Gastroesophageal sphincter (tissue), 3 donors: ENCODE measurements at regions not wholly inside any gene's neighbourhood (a gene's known extent, or its start where the extent isn't known, plus 50 kb on each side); places are given as distances from the start of the nearest gene placed in this dataset.

Source experiments
- CTCF ChIP-seq, 4 experiments: fragments of 200-600 bp in 2 of 4; fragments of 450-650 bp in 2 of 4; sonication (generic) in 1 of 4; IDR thresholded peaks; one replicate each; pipeline ENCODE4 v1.5.1; 2017 to 2019; ENCODE audit warnings: antibody characterized with exemption in 4 of 4, mild to moderate bottlenecking in 2 of 4, moderate library complexity in 2 of 4
- POLR2A ChIP-seq, 2 donors: fragments of 450-650 bp; IDR thresholded peaks; one replicate each; pipeline ENCODE4 v1.6.1; 2017; ENCODE audit warnings: antibody characterized with exemption in 2 of 2, mild to moderate bottlenecking in 2 of 2, moderate library complexity in 1 of 2
- POLR2AphosphoS5 ChIP-seq: sonication (generic); formaldehyde crosslinking; IDR thresholded peaks from one replicate; pipeline ENCODE4 v1.6.1; 2017; ENCODE audit warnings: antibody characterized with exemption

DNA sequence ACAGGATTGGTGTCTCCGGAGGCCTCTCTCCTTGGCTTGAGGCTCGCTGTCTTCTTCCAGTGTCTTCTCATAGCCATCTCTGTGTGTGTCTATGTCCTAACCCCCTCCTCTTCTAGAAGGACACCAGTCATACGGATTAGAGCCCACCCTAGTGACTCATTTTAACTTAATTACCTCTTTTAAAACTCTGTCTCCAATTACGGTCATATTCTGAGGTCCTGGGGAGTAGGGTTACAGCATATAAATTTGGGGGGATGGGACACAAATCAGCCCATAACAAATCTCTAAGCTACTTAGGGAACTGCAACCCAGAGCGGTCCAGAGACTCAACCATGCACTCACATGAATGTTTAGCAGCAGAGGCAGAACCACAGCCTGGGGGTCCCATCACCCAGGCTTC is 56.1 kb upstream of the SASH1 start:
- TF ChIP-seq POLR2AphosphoS5, result no peak
- no peak for TF ChIP-seq CTCF (IDR thresholded peaks at IDR 0.05)
- TF ChIP-seq POLR2A (IDR thresholded peaks at IDR 0.05), result no peak
